ENCODE measurements at regions not wholly inside any gene's neighbourhood (a gene's known extent, or its start where the extent isn't known, plus 50 kb on each side); places are given as distances from the start of the nearest gene placed in this dataset.
A peak's percentile ranks its signal among the peaks of the same experiment; 100 is the strongest.

DNA sequence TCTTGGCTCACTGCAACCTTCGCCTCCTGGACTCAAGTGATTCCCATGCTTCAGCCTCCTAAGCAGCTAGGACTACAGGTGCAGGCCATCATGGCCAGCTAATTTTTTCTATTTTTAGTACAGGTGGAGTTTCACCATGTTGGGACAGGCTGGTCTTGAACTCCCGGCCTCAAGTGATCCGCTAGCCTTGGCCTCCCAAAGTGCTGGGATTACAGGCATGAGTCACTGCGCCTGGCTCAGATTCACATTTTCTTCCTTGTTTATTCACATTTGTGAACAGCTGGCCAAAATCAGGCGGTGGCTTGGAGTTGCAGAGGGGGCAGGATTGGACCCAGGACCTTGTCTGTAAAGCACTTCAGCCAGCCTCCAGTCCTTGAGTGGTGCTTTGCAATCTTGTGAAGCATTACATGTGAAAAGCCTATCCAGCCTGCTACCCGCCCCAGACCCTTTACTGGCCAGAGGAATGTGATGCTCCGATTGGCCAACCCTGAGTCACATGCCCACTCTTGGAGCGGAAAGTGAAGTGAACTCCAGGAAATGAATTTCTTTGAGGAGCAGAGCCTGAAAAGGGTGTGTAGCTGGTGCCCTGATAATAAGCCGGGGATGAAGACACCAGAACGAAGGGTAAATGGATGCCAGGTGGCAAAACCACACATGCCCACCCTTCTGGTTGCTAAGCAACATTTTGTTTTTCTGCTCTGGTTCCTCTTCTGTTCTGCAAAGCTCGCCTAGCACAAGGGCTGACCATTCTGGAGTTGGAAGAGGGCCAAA, 62.6 kb upstream of the PTPRJ start (continued):
- TF ChIP-seq, protein P1, sequence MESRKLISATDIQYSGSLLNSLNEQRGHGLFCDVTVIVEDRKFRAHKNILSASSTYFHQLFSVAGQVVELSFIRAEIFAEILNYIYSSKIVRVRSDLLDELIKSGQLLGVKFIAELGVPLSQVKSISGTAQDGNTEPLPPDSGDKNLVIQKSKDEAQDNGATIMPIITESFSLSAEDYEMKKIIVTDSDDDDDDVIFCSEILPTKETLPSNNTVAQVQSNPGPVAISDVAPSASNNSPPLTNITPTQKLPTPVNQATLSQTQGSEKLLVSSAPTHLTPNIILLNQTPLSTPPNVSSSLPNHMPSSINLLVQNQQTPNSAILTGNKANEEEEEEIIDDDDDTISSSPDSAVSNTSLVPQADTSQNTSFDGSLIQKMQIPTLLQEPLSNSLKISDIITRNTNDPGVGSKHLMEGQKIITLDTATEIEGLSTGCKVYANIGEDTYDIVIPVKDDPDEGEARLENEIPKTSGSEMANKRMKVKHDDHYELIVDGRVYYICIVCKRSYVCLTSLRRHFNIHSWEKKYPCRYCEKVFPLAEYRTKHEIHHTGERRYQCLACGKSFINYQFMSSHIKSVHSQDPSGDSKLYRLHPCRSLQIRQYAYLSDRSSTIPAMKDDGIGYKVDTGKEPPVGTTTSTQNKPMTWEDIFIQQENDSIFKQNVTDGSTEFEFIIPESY (CRISPR knock-in tag; IDR thresholded peaks at IDR 0.05), result peak; percentile 67; the same call in 1 of the 2 replicates
- TF ChIP-seq ZNF75A (CRISPR knock-in tag; IDR thresholded peaks at IDR 0.05) (no peak), RB1 (IDR thresholded peaks at IDR 0.05; ENCODE audit: low read depth) (0 out of 2 replicates have a peak, but pooled peaks have one; percentile 29), ZNF282 (CRISPR knock-in tag; IDR thresholded peaks at IDR 0.05) (no peak), ZNF561 (CRISPR knock-in tag; conservative IDR thresholded peaks at IDR 0.05) (no peak), KDM1A (IDR thresholded peaks at IDR 0.05) (peak; percentile 88 to 89), RUNX1 (IDR thresholded peaks at IDR 0.05; ENCODE audit: low read depth) (no peak), ZNF764 (CRISPR knock-in tag; IDR thresholded peaks at IDR 0.05; ENCODE audit: low read depth) (no peak), HNRNPH1 (optimal IDR thresholded peaks at IDR 0.05; ENCODE audit: low read depth, low read length) (no peak), BCL6 (CRISPR knock-in tag; IDR thresholded peaks at IDR 0.05) (no peak), MEIS2 (IDR thresholded peaks at IDR 0.05; ENCODE audit: partially characterized antibody) (no peak), KAT8 (IDR thresholded peaks at IDR 0.05; ENCODE audit: low read depth) (no peak)
- TF ChIP-seq, protein P2, sequence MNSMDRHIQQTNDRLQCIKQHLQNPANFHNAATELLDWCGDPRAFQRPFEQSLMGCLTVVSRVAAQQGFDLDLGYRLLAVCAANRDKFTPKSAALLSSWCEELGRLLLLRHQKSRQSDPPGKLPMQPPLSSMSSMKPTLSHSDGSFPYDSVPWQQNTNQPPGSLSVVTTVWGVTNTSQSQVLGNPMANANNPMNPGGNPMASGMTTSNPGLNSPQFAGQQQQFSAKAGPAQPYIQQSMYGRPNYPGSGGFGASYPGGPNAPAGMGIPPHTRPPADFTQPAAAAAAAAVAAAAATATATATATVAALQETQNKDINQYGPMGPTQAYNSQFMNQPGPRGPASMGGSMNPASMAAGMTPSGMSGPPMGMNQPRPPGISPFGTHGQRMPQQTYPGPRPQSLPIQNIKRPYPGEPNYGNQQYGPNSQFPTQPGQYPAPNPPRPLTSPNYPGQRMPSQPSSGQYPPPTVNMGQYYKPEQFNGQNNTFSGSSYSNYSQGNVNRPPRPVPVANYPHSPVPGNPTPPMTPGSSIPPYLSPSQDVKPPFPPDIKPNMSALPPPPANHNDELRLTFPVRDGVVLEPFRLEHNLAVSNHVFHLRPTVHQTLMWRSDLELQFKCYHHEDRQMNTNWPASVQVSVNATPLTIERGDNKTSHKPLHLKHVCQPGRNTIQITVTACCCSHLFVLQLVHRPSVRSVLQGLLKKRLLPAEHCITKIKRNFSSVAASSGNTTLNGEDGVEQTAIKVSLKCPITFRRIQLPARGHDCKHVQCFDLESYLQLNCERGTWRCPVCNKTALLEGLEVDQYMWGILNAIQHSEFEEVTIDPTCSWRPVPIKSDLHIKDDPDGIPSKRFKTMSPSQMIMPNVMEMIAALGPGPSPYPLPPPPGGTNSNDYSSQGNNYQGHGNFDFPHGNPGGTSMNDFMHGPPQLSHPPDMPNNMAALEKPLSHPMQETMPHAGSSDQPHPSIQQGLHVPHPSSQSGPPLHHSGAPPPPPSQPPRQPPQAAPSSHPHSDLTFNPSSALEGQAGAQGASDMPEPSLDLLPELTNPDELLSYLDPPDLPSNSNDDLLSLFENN (IDR thresholded peaks at IDR 0.05; ENCODE audit: low read depth in 2 of 2, low read length in 2 of 2), result no peak
- TF ChIP-seq, protein P3, sequence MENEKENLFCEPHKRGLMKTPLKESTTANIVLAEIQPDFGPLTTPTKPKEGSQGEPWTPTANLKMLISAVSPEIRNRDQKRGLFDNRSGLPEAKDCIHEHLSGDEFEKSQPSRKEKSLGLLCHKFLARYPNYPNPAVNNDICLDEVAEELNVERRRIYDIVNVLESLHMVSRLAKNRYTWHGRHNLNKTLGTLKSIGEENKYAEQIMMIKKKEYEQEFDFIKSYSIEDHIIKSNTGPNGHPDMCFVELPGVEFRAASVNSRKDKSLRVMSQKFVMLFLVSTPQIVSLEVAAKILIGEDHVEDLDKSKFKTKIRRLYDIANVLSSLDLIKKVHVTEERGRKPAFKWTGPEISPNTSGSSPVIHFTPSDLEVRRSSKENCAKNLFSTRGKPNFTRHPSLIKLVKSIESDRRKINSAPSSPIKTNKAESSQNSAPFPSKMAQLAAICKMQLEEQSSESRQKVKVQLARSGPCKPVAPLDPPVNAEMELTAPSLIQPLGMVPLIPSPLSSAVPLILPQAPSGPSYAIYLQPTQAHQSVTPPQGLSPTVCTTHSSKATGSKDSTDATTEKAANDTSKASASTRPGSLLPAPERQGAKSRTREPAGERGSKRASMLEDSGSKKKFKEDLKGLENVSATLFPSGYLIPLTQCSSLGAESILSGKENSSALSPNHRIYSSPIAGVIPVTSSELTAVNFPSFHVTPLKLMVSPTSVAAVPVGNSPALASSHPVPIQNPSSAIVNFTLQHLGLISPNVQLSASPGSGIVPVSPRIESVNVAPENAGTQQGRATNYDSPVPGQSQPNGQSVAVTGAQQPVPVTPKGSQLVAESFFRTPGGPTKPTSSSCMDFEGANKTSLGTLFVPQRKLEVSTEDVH (IDR thresholded peaks at IDR 0.05; ENCODE audit: low read depth, partially characterized antibody), result no peak
- TF ChIP-seq, protein P4, sequence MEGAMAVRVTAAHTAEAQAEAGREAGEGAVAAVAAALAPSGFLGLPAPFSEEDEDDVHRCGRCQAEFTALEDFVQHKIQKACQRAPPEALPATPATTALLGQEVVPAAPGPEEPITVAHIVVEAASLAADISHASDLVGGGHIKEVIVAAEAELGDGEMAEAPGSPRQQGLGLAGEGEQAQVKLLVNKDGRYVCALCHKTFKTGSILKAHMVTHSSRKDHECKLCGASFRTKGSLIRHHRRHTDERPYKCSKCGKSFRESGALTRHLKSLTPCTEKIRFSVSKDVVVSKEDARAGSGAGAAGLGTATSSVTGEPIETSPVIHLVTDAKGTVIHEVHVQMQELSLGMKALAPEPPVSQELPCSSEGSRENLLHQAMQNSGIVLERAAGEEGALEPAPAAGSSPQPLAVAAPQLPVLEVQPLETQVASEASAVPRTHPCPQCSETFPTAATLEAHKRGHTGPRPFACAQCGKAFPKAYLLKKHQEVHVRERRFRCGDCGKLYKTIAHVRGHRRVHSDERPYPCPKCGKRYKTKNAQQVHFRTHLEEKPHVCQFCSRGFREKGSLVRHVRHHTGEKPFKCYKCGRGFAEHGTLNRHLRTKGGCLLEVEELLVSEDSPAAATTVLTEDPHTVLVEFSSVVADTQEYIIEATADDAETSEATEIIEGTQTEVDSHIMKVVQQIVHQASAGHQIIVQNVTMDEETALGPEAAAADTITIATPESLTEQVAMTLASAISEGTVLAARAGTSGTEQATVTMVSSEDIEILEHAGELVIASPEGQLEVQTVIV (CRISPR knock-in tag; IDR thresholded peaks at IDR 0.05; ENCODE audit: borderline replicate concordance), result no peak
- TF ChIP-seq, protein P5, sequence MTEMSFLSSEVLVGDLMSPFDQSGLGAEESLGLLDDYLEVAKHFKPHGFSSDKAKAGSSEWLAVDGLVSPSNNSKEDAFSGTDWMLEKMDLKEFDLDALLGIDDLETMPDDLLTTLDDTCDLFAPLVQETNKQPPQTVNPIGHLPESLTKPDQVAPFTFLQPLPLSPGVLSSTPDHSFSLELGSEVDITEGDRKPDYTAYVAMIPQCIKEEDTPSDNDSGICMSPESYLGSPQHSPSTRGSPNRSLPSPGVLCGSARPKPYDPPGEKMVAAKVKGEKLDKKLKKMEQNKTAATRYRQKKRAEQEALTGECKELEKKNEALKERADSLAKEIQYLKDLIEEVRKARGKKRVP (CRISPR knock-in tag; IDR thresholded peaks at IDR 0.05), result no peak

All from K562 (cell line).